HFFc6 (cell line): ENCODE measurements at regions not wholly inside any gene's neighbourhood (a gene's known extent, or its start where the extent isn't known, plus 50 kb on each side); places are given as distances from the start of the nearest gene placed in this dataset.

Experiments
- DNase-seq: peaks from one replicate; pipeline ENCODE4 v3.0.0-alpha.2; 2018
- H3K27ac Mint-ChIP-seq: 2 replicates; pipeline ENCODE4 v1.8.0; 2020; ENCODE audit warnings: mild to moderate bottlenecking, mixed read lengths
- H3K27me3 Mint-ChIP-seq: 2 replicates; pipeline ENCODE4 v1.8.0; 2021; ENCODE audit warnings: mild to moderate bottlenecking, moderate library complexity, mixed read lengths; ENCODE audit not compliant: insufficient read depth
- H3K36me3 Mint-ChIP-seq: 2 replicates; pipeline ENCODE4 v1.8.0; 2021; ENCODE audit warnings: low read depth, mixed read lengths
- H3K4me1 Mint-ChIP-seq: 2 replicates; pipeline ENCODE4 v1.8.0; 2020; ENCODE audit warnings: low read depth, mixed read lengths
- H3K4me3 Mint-ChIP-seq: 2 replicates; pipeline ENCODE4 v1.8.0; 2020; ENCODE audit warnings: mild to moderate bottlenecking, moderate library complexity, mixed read lengths
- H3K9me3 Mint-ChIP-seq: 2 replicates; pipeline ENCODE4 v1.8.0; 2020; ENCODE audit warnings: mild to moderate bottlenecking, mixed read lengths
- CTCF ChIP-seq: fragments of 200-600 bp; sonication (generic); IDR thresholded peaks from 2 replicates; pipeline ENCODE4 v1.5.0; 2021; ENCODE audit warnings: antibody characterized with exemption, mild to moderate bottlenecking

GRCh38 chr2:43052944-43053306 lies 173.5 kb downstream of the ZFP36L2 start:
- Mint-ChIP-seq H3K27me3 (no peaks in the 10 kb centered on the region; the same call in 1 of the 2 replicates), H3K27ac (no peak overlapping the region), H3K4me1 (peaks cover 23% of the 10 kb centered on the region), H3K9me3 (no peaks in the 10 kb centered on the region), H3K4me3 (no peak overlapping the region), H3K36me3 (no peaks in the 10 kb centered on the region)
- TF ChIP-seq CTCF = no peak
- DNase-seq = no peak

DNA sequence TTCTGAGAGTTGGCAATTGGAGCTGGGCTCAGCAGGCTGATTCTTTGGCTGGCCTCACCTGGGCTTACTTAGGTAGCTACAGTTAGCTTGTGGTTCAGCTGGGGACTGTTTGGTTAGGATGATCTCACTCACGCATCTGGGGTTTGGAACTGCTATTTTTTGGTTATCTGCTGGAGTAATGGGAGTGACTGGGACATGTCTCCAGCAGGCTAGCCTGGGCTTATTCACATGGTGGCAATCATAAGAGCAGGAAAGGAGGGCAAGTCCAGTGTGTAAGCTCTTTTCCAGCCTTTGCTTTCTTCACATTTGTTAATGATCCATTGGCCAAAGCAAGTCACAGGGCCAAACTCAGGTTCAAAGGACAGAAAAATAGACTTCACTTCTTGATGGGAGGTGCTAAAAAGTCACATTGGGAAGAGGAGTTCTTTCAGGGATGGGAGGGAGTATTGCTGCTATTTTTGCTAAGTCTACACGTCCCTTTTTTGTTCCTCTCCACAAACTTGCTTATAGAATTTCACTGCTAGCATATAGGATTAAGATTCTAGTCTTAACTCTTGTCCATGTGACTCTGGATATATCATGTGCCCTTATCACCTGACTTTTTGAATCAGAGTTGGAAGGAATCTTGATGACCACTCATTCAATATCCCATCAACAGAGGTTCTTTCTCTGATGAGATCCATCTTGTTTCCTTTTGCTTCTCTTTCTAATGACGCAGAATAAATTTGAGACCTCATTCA lies 174.0 kb downstream of the ZFP36L2 start:
- TF ChIP-seq CTCF = no peak
- Mint-ChIP-seq H3K4me1 (peaks cover 28% of the 10 kb centered on the region), H3K36me3 (no peaks in the 10 kb centered on the region), H3K4me3 (no peak overlapping the region), H3K9me3 (no peaks in the 10 kb centered on the region), H3K27ac (no peak overlapping the region), H3K27me3 (no peaks in the 10 kb centered on the region; the same call in 1 of the 2 replicates)
- no peak for DNase-seq

DNA sequence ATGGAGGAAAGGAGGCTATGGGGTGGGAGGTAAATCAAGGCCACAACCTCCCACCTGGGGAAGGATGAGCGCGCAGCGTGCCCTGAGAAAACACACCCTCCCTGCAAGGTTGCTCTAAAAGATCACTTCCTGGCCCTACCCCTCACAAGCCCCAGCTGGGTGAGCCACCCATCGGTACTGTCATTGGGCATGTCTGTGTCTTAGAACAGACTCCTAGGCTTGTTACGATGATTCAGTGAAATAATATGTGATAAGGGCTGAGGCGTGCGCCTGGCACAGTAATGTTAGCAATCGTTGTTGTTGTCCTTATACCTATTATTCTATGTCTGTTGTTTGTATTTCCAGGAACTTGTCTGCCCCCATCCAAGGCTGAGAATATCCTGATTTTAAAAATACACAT lies 175.1 kb downstream of the ZFP36L2 start:
- Mint-ChIP-seq H3K9me3 (no peaks in the 10 kb centered on the region), H3K4me3 (no peak overlapping the region; the same call in 1 of the 2 replicates), H3K27ac (peak overlapping the region; percentile 47; the same call in 1 of the 2 replicates), H3K4me1 (peaks cover 38% of the 10 kb centered on the region), H3K27me3 (no peaks in the 10 kb centered on the region; the same call in 1 of the 2 replicates), H3K36me3 (no peaks in the 10 kb centered on the region)
- peak; percentile 57 for DNase-seq
- no peak for TF ChIP-seq CTCF

- Mint-ChIP-seq H3K4me3 (no peak overlapping the region; the same call in 1 of the 2 replicates), H3K36me3 (no peaks in the 10 kb centered on the region), H3K4me1 (peaks cover 43% of the 10 kb centered on the region), H3K9me3 (no peaks in the 10 kb centered on the region), H3K27me3 (no peaks in the 10 kb centered on the region; the same call in 1 of the 2 replicates), H3K27ac (peak overlapping the region; percentile 47; the same call in 1 of the 2 replicates)
- no peak for DNase-seq
- TF ChIP-seq CTCF = no peak
Measured at GRCh38 chr2:43050866-43051265, 175.5 kb downstream of the ZFP36L2 start.

GRCh38 chr2:43049836-43050801 lies 176.3 kb downstream of the ZFP36L2 start:
- no peaks in the 10 kb centered on the region for H3K36me3 Mint-ChIP-seq
- no peak for DNase-seq
- H3K27me3 Mint-ChIP-seq = no peaks in the 10 kb centered on the region; the same call in 1 of the 2 replicates
- H3K27ac Mint-ChIP-seq = no peak overlapping the region
- no peak for TF ChIP-seq CTCF
- no peaks in the 10 kb centered on the region for H3K9me3 Mint-ChIP-seq
- H3K4me3 Mint-ChIP-seq = no peak overlapping the region
- peaks cover 45% of the 10 kb centered on the region for H3K4me1 Mint-ChIP-seq
